ENCODE measurements at regions not wholly inside any gene's neighbourhood (a gene's known extent, or its start where the extent isn't known, plus 50 kb on each side); places are given as distances from the start of the nearest gene placed in this dataset.
"Not testable (repeated sequence)": the region's sequence is repeated elsewhere in the genome, so short reads cannot be mapped to it uniquely, and the experiment has no call there.

- DNase-seq: not testable (repeated sequence)
These were observed 352.5 kb downstream of the KCNJ18 start for GRCh38 chr17:22044706-22045246.

DNA sequence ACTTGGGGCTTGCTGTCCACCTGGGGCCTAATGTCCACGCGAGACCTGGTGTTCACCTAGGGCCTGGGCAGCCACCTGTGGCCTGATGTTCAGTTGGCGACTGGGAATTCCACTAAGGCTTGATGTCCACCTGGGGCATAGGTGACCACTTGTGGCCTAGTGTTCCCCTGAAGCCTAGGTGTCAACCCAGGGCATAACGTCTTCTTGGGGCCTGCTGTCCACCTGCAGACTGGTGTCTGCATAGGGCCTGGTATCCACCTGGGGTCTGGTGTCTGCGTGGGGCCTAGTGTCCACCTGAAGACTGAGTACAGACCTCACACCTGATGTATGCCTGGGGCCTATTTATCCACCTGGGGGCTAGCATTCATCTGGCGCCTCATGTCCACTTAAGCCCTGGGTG, 355.2 kb downstream of the KCNJ18 start:
- DNase-seq: not testable (repeated sequence)

- not testable (repeated sequence) for DNase-seq
These were observed 355.9 kb downstream of the KCNJ18 start for GRCh38 chr17:22048226-22048625.

DNA sequence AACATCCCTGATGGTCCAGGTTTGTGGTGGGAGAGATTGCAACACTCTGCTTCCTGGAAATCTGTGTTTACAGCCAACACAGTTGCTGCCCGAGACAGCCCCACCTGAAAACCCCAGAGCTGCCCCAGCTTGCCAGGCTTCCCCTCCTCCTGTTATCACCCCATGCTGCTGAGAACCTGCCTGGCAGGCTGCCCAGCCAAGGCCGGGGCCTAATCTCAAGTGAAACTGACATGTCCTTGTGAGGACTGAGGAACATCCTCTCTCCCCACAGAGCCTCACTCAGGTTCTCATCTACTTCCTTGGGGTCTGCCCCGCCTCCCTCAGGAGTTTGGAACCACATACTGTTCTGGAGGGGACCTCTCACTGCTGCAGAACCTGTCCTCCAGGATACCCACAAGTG, 358.4 kb downstream of the KCNJ18 start:
- DNase-seq: not testable (repeated sequence)

DNA sequence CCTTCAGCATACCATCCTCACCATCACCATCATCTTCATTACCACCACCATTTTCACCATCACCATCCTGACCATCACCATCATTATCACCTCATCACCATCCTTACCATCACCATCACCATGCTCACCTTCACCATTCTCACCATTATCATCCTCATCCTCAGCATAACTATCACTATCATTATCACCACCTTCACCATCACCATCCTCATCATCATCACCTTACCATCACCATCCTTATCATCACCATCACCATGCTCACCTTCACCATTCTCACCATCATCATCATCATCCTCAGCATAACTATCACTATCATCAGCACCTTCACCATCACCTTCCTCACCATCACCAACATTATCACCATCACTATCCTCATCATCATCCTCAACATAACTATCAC, 360.4 kb downstream of the KCNJ18 start:
- not testable (repeated sequence) for DNase-seq

DNA sequence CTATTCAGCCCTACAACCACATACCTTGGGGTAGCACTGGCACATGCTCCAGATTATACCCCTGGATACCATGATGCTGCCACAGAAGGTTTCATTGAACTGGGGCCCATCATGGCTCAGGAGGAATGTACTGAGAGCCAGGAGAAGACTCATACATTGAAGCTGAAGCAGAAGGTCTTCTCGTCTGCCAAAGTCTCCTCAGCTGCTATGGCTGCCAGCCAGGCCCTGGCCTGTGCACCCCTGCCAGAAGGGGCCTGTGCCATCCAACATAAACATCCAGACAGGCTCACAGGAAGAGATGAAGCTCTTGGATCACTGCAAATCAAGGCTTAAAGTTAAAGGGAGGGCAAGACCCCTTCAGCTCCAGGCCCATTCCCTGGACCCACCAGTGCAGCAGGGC, 364.2 kb downstream of the KCNJ18 start:
- DNase-seq: not testable (repeated sequence)

DNA sequence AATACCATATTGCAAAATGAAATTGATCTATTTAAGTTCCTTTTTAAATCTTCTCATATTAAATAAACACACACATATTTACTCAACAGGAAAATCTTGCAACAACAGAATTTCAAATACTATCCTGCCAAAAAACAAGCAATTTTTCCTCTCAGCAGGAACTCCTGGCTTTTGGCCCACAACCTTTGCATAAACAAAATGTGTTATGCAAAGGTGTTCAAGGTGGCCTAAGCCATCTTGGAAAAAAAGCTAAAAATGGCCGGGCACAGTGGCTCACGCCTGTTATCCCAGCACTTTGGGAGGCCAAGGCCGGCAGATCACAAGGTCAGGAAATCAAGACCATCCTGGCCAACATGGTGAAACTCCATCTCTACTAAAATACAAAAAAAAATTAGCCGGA, 383.6 kb downstream of the KCNJ18 start:
- DNase-seq: not testable (repeated sequence)

DNA sequence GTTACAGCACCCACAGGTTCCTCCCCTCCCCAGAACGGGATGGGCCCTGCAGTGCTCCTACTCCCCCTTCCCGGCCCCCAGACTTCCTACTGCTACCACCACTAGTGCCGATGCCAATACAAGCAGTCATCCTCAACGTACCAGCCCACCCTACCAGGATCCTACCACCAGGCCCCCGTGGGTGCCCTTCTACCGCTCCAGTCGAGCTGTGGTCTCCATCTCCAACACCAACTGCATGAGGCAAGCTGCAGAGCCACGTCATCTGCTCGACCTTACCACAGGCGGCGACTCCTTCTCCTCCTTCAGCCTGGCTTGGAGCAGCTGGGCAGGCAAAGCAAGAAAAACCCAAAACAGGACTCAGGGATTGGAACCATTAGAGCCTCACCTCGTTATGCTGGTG, 396.3 kb downstream of the KCNJ18 start:
- not testable (repeated sequence) for DNase-seq

GRCh38 chr17:22090263-22090935, 398.1 kb downstream of the KCNJ18 start:
- DNase-seq: no peak

- not testable (repeated sequence) for DNase-seq
These were observed 398.8 kb downstream of the KCNJ18 start for GRCh38 chr17:22091041-22091679.

GRCh38 chr17:22091840-22092239, 399.5 kb downstream of the KCNJ18 start:
- DNase-seq: not testable (repeated sequence)

DNA sequence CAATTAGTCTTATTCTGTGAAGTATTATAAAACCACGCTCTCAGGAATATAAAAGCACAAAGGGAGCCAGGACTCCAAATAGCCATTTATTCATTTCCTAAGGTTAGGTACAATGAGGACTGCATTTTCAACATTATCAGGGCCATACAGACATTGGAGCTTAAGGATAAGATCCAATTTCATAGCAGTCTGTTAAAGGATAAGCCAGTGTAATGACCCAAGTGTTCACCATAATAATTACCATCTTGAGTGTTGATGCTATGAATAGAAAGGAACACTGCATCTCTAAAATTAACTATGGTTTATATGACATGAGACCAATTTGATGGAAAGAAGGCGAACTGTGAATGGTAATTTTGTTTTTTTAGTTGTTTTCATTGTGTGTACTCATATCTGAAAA, 403.1 kb downstream of the KCNJ18 start:
- DNase-seq: not testable (repeated sequence)

DNA sequence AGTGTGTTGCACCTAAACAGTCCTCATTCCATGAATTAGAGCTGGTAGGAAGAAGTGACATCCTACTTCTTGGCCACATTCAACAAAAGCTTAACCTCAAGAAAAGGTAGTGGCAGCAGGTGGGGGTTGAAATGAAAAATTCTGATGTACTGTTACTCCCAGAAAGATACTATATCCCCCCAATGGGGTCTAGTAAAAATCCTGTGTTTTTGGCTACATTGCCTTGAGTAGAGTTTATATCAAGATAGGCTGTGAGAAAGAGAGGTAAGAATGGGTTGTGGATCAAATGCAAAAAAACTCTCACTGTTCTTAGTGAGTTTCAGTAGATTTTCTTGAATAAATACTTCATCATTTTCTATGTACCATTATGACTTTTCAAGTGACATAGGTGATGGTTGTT, 407.3 kb downstream of the KCNJ18 start:
- not testable (repeated sequence) for DNase-seq

DNA sequence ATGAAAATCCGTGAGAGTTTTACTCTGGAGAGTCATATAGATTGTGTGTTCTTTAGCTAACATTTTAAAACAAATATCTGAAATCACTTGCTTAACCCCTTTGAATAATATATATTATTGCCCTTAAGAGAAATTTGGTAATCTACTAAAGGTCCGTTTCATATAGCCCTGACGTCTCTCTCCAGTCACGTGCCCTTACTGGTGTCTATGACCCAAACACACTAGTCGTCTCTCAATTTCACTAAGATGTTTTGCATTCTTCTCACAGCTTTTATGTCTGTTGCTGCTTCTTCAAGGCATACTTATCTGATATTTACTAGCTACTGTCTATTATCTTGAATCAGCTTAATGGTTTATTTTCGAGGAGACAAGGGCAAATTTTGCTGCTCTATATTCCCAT, 409.9 kb downstream of the KCNJ18 start:
- no peak for DNase-seq

GRCh38 chr17:22116720-22117119, 424.4 kb downstream of the KCNJ18 start:
- DNase-seq: not testable (repeated sequence)

- DNase-seq: not testable (repeated sequence)
These were observed 425.1 kb downstream of the KCNJ18 start for GRCh38 chr17:22117401-22117800.

GRCh38 chr17:22119016-22119415, 426.7 kb downstream of the KCNJ18 start:
- not testable (repeated sequence) for DNase-seq

- DNase-seq: not testable (repeated sequence)
These were observed 427.4 kb downstream of the KCNJ18 start for GRCh38 chr17:22119751-22120150.

DNA sequence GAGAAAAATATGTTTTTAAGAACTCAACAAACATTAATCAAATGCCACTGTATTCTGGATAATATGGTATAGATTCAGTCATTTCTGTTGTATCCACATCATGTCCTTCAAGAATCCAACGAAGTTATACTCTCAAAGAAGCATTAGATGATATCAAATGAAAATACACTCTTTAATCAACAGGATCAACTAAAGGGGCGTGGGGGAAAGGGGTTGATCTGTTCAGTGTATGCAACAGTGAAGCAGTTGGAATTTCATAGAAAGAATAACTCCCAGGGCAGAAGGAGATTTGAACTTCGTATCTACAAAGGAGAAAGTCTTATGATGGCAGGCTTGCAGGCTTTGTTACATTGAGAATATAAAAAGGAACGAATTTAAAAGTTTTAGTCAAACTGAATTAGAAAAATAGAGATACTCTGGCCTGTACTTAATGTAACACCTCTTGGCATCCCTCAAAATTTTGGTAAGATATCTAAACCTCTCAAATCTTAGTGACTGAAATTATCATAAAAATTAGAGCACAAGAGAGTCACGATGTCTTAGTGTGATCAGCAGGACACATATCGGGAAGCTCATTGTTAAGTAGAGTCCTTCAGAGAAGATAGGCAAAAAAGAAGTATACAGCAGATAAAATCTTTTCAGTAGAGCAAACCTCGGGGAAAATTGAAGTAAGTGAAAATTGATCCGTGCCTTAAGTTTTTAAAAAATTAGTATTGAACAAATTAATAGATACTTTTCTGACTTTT, 431.4 kb downstream of the KCNJ18 start:
- no peak for DNase-seq

DNA sequence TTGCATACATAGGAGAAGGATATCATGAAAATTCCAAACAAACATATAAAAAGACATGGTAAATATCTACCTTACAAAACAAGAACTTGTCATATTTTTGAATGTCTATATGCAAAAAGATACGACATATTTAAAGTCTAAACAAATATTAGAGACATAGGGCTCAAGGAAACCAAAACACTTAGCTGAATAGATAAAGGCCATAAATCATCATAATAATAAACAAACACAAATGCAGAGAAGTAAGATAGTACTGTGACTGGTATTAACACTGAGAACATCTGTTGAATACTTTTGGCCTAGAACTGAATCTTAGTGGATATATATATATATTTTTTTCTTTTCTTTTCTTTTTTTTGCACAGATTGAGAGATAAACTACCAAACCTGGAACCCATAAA, 435.8 kb downstream of the KCNJ18 start:
- no peak for DNase-seq

- no peak for DNase-seq
These were observed 436.4 kb downstream of the KCNJ18 start for GRCh38 chr17:22128723-22129122.

GRCh38 chr17:22129920-22130319, 437.6 kb downstream of the KCNJ18 start:
- DNase-seq: not testable (repeated sequence)

- DNase-seq: no peak
These were observed 439.4 kb downstream of the KCNJ18 start for GRCh38 chr17:22131740-22132139.

All from activated T-cell treated with anti-CD3 and anti-CD28 coated beads, Interleukin-2, amount 50 U/mL, for 1 hour (primary cell).